ENCODE measurements at regions not wholly inside any gene's neighbourhood (a gene's known extent, or its start where the extent isn't known, plus 50 kb on each side); places are given as distances from the start of the nearest gene placed in this dataset.

- no peaks in the 10 kb centered on the region for H3K4me1 ChIP-seq
- H3K4me3 ChIP-seq: no peak overlapping the region
- no peak overlapping the region for H3K27ac ChIP-seq
- no peaks in the 10 kb centered on the region for H3K36me3 ChIP-seq
- intact Hi-C loops (cut with DNase I): no loop called here
- ATAC-seq (no peak), DNase-seq (no peak)
- no peaks in the 10 kb centered on the region for H3K9me3 ChIP-seq
- TF ChIP-seq POLR2A (IDR thresholded peaks at IDR 0.05) (no peak), CTCF (IDR thresholded peaks at IDR 0.05) (no peak)
- no peaks in the 10 kb centered on the region for H3K27me3 ChIP-seq
- 75% methylated on average over 5 of the region's 16 CpGs for WGBS (ENCODE audit: insufficient coverage, low coverage, low lambda C conversion rate, missing lambda C conversion rate)
These were observed 231.0 kb upstream of the MVB12B start for GRCh38 chr9:126095546-126096190.

- ATAC-seq: no peak
- WGBS (ENCODE audit: insufficient coverage, low coverage, low lambda C conversion rate, missing lambda C conversion rate): 53% methylated on average over 2 of the region's 7 CpGs
- H3K9me3 ChIP-seq: no peaks in the 10 kb centered on the region
- intact Hi-C loops (cut with DNase I): no loop called here
- H3K27ac ChIP-seq: no peak overlapping the region
- no peaks in the 10 kb centered on the region for H3K27me3 ChIP-seq
- H3K36me3 ChIP-seq: no peaks in the 10 kb centered on the region
- H3K4me1 ChIP-seq: no peaks in the 10 kb centered on the region
- TF ChIP-seq CTCF (IDR thresholded peaks at IDR 0.05): no peak
- TF ChIP-seq POLR2A (IDR thresholded peaks at IDR 0.05): no peak
- H3K4me3 ChIP-seq: no peak overlapping the region
- no peak for DNase-seq
These were observed 230.3 kb upstream of the MVB12B start for GRCh38 chr9:126096340-126096739.

GRCh38 chr9:126097679-126098078 lies 228.9 kb upstream of the MVB12B start:
- Histone ChIP-seq H3K27ac (no peak overlapping the region), H3K9me3 (no peaks in the 10 kb centered on the region), H3K4me1 (no peaks in the 10 kb centered on the region), H3K36me3 (no peaks in the 10 kb centered on the region), H3K4me3 (no peak overlapping the region), H3K27me3 (no peaks in the 10 kb centered on the region)
- ATAC-seq (peak; percentile 50 to 79 (median 68)), DNase-seq (peak; percentile 51 to 67 (median 66))
- intact Hi-C loops (cut with DNase I): no loop called here
- no peak for TF ChIP-seq CTCF (IDR thresholded peaks at IDR 0.05)
- TF ChIP-seq POLR2A (IDR thresholded peaks at IDR 0.05): no peak
- no CpG with 5 or more reads among the region's 6 CpGs for WGBS (ENCODE audit: insufficient coverage, low coverage, low lambda C conversion rate, missing lambda C conversion rate)

- no peak overlapping the region for H3K4me3 ChIP-seq
- no peaks in the 10 kb centered on the region for H3K9me3 ChIP-seq
- no peaks in the 10 kb centered on the region for H3K36me3 ChIP-seq
- DNase-seq (no peak), ATAC-seq (no peak)
- intact Hi-C loops (cut with DNase I): no loop called here
- no peak overlapping the region for H3K27ac ChIP-seq
- H3K27me3 ChIP-seq: no peaks in the 10 kb centered on the region
- TF ChIP-seq POLR2A (IDR thresholded peaks at IDR 0.05) (no peak), CTCF (IDR thresholded peaks at IDR 0.05) (no peak)
- 79% methylated on average over 5 of the region's 5 CpGs for WGBS (ENCODE audit: insufficient coverage, low coverage, low lambda C conversion rate, missing lambda C conversion rate)
- H3K4me1 ChIP-seq: no peaks in the 10 kb centered on the region
These were observed 220.2 kb upstream of the MVB12B start for GRCh38 chr9:126106404-126106803.

- Histone ChIP-seq H3K27me3 (no peaks in the 10 kb centered on the region), H3K4me3 (no peak overlapping the region), H3K9me3 (no peaks in the 10 kb centered on the region), H3K27ac (no peak overlapping the region), H3K4me1 (no peaks in the 10 kb centered on the region), H3K36me3 (no peaks in the 10 kb centered on the region)
- DNase-seq: no peak
- no peak for TF ChIP-seq CTCF (IDR thresholded peaks at IDR 0.05)
- TF ChIP-seq POLR2A (IDR thresholded peaks at IDR 0.05): no peak
- ATAC-seq: no peak
- intact Hi-C loops (cut with DNase I): no loop called here
- WGBS (ENCODE audit: insufficient coverage, low coverage, low lambda C conversion rate, missing lambda C conversion rate): 81% methylated on average over 12 of the region's 12 CpGs
These were observed 218.9 kb upstream of the MVB12B start for GRCh38 chr9:126107693-126108092.

Measured in right lobe of liver (tissue), 6 donors.